Superior temporal gyrus (tissue), 1 donor: ENCODE measurements at regions not wholly inside any gene's neighbourhood (a gene's known extent, or its start where the extent isn't known, plus 50 kb on each side); places are given as distances from the start of the nearest gene placed in this dataset.
"Not testable (repeated sequence)": the region's sequence is repeated elsewhere in the genome, so short reads cannot be mapped to it uniquely, and the experiment has no call there.

ENCODE experiments used
- DNase-seq: peaks from one replicate; pipeline ENCODE4 v3.0.0-alpha.2; 2016; ENCODE audit errors: extremely low spot score

DNA sequence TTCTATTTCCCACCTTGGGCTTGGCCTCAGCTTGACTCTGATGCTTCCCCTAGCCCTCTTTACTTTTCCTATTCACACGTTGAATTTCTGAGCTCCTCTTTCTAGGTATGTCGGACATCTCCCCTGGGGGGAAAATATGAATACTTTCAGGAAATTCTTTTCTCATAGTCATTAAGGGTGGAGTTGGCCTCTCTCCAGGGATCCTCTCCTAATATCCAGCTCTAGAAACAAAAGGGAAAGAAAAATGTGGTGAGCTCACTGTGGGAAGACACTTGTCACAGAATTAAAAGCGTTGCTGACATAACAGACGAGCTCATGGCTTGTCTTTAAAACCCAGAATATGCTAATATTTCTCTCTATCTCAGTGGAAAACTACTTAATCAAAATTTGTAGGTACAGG lies 132.7 kb upstream of the MEX3C start:
- no peak for DNase-seq

DNA sequence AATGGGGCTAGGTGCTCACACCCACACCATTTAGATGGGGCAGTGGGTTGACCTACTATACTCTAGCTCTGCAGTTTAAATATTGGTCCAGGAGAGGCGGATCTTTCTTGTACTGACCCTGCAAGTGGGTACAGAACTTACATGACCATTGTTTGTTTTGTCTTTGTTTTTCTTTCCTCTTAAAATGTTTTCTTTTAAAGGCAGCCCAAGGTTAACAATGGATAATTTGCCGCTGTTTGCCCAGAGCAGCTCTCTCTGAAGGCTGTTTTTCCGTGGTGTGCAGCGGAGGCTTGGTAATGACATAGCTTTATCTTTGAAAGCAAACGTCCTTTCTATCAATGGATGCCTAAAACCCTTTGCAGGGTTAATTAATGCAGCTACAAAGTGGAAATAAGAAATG lies 133.3 kb upstream of the MEX3C start:
- DNase-seq = no peak

GRCh38 chr18:51337406-51337805 lies 139.9 kb upstream of the MEX3C start:
- no peak for DNase-seq

- DNase-seq = no peak
Measured at GRCh38 chr18:51339856-51340255, 142.4 kb upstream of the MEX3C start.

DNA sequence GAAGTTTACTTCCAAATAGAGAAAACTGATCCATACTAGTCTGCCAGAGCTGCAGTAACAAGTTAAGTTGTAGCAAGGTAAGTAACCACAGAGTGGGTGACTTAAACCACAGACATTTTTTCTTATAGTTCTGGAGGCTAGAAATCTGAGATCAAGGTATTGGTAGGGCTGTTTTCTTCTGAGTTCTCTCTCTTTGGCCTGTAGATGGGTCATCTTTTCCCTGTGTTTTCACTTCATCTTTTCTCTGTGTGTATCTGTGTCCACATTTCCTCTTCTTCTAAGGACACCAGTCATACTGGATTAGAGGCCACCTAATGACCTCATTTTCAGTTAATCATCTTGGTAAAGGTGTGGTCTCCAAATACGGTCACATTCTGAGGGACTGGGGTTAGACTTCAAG lies 142.9 kb upstream of the MEX3C start:
- no peak for DNase-seq

DNA sequence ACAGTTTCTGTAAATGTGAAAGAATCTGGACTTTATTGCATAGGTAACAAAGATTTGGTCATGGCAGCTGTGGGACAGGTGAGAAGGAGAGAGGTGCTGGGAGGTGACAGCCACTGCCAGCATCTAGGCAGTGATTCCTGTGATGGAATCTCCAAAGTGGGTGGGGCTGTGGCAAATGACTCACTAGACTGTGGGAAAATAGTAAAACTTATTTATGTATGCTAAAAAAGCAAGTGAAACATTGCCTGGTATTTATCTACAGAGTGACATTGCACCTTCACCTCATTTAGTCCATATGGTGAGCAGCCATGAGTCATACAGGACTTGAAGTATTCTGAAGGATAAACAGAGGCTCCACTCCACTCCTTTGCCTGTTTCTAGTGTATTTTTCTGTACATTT lies 145.3 kb upstream of the MEX3C start:
- DNase-seq = no peak

GRCh38 chr18:51345848-51346391 lies 148.4 kb upstream of the MEX3C start:
- no peak for DNase-seq

- DNase-seq = no peak
Measured at GRCh38 chr18:51346404-51346803, 148.9 kb upstream of the MEX3C start.

GRCh38 chr18:51350081-51350480 lies 152.6 kb upstream of the MEX3C start:
- DNase-seq = no peak

DNA sequence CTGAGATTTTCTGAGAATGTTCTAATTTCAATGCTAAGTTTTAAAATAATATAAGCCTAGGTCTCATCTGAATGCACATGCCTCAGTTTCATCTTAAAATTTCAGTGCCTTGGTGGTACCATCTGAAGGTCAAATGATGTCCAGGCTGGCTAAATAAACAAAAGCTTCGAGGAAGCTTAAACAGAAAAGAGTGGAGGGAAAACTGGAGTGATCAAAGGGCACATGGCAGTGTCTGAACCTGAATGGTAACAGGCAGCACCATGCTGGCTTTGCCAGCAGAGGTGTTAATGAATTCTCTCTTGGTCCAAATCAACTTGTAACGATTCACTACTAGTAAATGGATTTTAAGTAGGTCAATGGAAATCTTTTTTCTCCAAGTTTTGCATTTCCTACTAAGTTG lies 158.4 kb upstream of the MEX3C start:
- DNase-seq = no peak

- DNase-seq = not testable (repeated sequence)
Measured at GRCh38 chr18:51360301-51360700, 162.8 kb upstream of the MEX3C start.

GRCh38 chr18:51361130-51361860 lies 163.8 kb upstream of the MEX3C start:
- no peak for DNase-seq

GRCh38 chr18:51363384-51363783 lies 165.9 kb upstream of the MEX3C start:
- no peak for DNase-seq

DNA sequence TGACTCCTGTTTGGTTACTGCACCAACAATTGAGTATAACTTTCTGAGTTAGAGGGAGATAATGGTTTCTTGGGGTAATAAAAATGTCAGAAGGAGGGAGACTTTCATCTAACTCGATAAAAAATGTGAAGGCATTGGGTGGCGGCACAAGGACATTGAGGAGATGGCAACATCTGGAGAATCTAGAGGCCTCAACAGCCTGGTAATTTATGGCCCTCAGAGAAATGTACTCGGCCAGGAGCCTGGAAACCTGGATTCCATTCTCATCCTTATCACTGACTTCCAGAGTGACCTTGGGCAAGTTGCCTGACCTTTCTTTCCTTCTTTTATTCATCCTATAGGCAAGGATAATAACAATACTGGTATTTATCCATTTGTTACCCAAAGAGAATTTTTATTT lies 173.5 kb upstream of the MEX3C start:
- DNase-seq = no peak

DNA sequence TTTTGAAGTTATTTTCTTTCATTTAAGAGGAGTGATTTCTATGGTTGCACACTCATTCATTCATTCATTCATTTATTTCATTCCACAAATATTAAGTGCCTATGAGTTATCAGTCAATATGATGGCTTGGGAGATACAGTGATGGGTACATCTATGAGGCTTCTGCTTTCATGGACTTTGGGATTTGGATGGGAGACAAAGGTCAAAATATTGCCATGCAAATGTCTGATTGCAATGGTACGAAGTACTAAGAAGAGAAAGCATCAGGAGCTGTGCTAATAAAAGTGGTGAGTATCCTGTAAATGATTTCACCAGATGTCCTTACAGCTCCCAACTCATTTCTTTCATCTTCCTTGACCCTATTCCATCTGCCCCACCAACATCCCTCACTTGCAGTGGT lies 174.4 kb upstream of the MEX3C start:
- no peak for DNase-seq

- no peak for DNase-seq
Measured at GRCh38 chr18:51382081-51382480, 184.6 kb upstream of the MEX3C start.

DNA sequence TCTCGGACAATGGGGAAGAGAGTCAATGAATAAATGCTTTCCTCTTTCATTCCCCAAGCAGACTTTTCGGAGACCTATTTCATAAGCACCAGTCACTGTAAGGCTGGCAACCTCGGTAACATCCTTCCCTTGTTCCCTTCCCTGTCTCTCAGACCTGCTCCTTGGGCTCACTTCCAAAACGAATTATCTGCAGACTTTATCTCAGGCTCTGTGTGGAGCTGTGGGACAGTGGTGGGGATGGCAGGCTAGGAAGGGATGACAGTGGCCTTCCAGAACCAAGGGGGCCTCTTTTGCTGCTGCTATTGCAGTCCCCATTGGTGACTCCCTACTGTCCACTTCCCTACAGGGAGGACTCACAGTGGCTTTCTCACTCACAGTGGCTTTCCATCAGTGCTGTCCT lies 185.6 kb upstream of the MEX3C start:
- DNase-seq = no peak

- no peak for DNase-seq
Measured at GRCh38 chr18:51383711-51384110, 186.2 kb upstream of the MEX3C start.

- DNase-seq = no peak
Measured at GRCh38 chr18:51385270-51385669, 187.8 kb upstream of the MEX3C start.

- no peak for DNase-seq
Measured at GRCh38 chr18:51390702-51391101, 193.2 kb upstream of the MEX3C start.

DNA sequence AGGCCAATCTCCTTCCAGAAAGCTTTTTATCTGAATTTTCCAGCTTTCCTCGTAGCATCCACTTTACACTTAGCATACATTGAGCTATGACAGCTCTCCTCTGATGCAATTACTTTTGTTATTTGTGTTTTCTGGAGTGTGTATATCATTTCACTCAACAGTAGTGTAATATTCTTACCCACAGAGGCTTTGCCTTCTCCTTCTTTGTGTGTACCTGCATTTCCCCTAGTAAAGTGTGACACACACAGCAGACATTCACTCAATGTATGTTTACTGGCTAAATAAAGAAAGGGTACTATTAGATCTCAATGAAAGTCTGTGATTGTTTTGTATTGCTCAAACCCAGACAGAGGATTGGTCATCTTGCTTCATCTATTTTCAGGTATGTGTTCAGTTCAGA lies 193.7 kb upstream of the MEX3C start:
- DNase-seq = no peak

DNA sequence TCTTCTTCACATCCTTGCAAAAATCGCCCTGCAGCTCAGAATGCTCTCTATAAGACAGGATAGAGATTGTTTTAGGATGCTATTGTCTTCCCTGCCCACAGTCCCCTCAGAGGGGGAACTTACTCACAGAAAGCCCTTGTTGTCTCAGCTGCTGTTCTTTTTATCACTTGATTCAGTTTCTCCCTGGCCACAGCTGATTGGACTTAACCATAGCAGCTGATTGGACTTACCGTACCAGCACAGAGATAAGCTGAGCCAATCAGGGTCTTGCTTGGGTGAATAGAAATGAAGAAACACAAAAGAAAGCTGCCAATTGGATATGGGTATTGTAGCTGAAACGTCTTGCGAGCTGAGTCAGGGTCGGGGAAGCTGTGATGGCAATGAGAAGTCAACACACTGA lies 194.2 kb upstream of the MEX3C start:
- peak; percentile 84 for DNase-seq

- peak; percentile 73 for DNase-seq
Measured at GRCh38 chr18:51397347-51397962, 200.0 kb upstream of the MEX3C start.
